BJ (cell line): ENCODE measurements at regions not wholly inside any gene's neighbourhood (a gene's known extent, or its start where the extent isn't known, plus 50 kb on each side); places are given as distances from the start of the nearest gene placed in this dataset.

Source experiments
- CTCF ChIA-PET: fragments of 350-600 bp; formaldehyde crosslinking; extraction: SDS; loops from one replicate; lab custom pipeline; 2021; ENCODE audit warnings: antibody characterized with exemption, inconsistent platforms; lab: Yijun Ruan, JAX
- POLR2A ChIA-PET: fragments of 300-600 bp; sonication (Branson Sonifier 250); formaldehyde crosslinking; extraction: SDS; loops from one replicate; lab custom pipeline; 2021; ENCODE audit warnings: antibody characterized with exemption; lab: Charles Lee
- DNase-seq: peaks from one replicate; pipeline ENCODE4 v3.0.0-alpha.2; 2011; ENCODE audit warnings: low read depth
- H3K27me3 ChIP-seq: 2 replicates; pipeline ENCODE4 v1.6.0; 2011; ENCODE audit warnings: low read length; ENCODE audit not compliant: control insufficient read depth, insufficient read depth
- H3K36me3 ChIP-seq: 2 replicates; pipeline ENCODE4 v1.5.1; 2011; ENCODE audit warnings: low read length; ENCODE audit not compliant: control insufficient read depth, insufficient read depth
- H3K4me3 ChIP-seq: 2 replicates; pipeline ENCODE4 v1.5.1; 2011; ENCODE audit warnings: low read depth, mild to moderate bottlenecking, control low read depth, low read length
- CTCF ChIP-seq: IDR thresholded peaks from 2 replicates; pipeline ENCODE4 v1.5.1; 2011; ENCODE audit warnings: low read depth, mild to moderate bottlenecking, control low read depth, inconsistent platforms, low read length, moderate library complexity; ENCODE audit not compliant: insufficient read depth

DNA sequence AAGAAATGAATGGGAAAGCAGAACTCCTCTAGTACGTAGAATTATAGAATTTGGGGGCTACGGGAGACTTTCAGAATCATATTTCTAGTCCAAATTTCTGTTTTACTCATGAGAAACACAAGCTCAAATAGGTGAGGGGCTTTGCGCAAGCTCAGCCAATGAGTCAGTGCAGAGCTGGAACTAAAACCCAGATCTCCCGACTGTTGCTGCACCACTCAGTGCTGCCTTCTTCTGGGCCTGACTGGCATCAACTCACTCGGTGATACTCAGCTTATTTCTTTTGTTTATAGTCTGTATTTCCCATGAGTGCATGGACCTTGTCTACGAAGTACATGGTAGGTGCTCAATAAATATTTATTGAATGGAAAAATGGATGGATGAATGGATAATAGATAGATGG, 280.2 kb downstream of the CDK5RAP2 start:
- H3K36me3 ChIP-seq: no peaks in the 10 kb centered on the region
- H3K27me3 ChIP-seq: no peaks in the 10 kb centered on the region; the same call in 1 of the 2 replicates
- TF ChIP-seq CTCF: no peak
- no peak overlapping the region for H3K4me3 ChIP-seq
- ChIA-PET CTCF (interaction anchor here (0.9 kb wide), 1 partner anchor 23 kb away, joined by 3 read pairs; no protein-coding TSS in a partner anchor), POLR2A (no interaction called here)
- DNase-seq: no peak

DNA sequence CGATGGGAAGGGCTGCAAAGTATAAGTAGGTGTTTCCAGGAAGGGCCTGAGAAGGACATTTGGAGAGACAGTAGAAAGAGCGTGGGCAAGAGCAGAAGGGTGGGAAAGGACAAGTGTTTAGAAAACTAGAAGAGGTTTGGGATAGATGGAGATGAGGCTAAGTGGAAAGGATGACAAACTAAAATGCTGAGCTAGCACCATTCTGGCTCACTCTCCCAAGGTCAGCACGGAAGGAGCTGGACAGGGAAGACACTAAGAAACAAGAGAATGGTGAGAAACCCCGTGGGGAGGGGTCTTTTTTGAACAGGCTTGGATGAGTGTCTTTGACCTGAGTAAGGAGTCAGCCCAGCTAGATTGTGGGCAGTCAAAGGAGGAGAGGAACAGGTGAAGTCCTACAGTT, 286.0 kb downstream of the CDK5RAP2 start:
- TF ChIP-seq CTCF: no peak
- POLR2A ChIA-PET: no interaction called here
- CTCF ChIA-PET: no interaction called here
- no peaks in the 10 kb centered on the region for H3K27me3 ChIP-seq
- H3K4me3 ChIP-seq: no peak overlapping the region
- DNase-seq: no peak
- no peaks in the 10 kb centered on the region for H3K36me3 ChIP-seq

DNA sequence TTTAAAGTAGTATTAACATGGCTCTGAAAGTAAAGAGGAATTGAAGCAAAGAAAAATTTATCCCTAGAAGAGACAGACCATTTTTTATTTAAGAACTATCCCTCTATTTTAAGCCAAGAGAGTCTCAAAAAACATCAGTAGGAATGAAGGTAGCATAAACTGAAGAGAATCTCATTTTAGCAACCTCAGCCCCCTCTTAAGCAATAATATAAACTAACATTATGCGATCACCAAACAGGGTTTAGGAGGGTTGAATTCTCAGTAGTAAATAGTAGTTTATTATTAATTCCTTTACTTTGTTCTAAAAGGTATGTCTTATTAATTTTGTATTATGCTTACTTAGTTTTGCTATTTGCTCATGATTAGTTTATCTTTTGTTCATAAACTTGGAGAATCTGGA, 287.4 kb downstream of the CDK5RAP2 start:
- ChIA-PET CTCF (no interaction called here), POLR2A (no interaction called here)
- DNase-seq: no peak
- Histone ChIP-seq H3K36me3 (no peaks in the 10 kb centered on the region), H3K4me3 (no peak overlapping the region), H3K27me3 (no peaks in the 10 kb centered on the region)
- no peak for TF ChIP-seq CTCF

GRCh38 chr9:120291050-120291449, 288.9 kb downstream of the CDK5RAP2 start:
- ChIA-PET POLR2A (no interaction called here), CTCF (no interaction called here)
- Histone ChIP-seq H3K36me3 (no peaks in the 10 kb centered on the region), H3K4me3 (no peak overlapping the region), H3K27me3 (no peaks in the 10 kb centered on the region)
- DNase-seq: no peak
- no peak for TF ChIP-seq CTCF

- no peak for TF ChIP-seq CTCF
- Histone ChIP-seq H3K4me3 (no peak overlapping the region), H3K27me3 (no peaks in the 10 kb centered on the region), H3K36me3 (no peaks in the 10 kb centered on the region)
- POLR2A ChIA-PET: no interaction called here
- CTCF ChIA-PET: no interaction called here
- no peak for DNase-seq
Observed at GRCh38 chr9:120289990-120290975, 289.7 kb downstream of the CDK5RAP2 start.
